Adrenal gland (tissue), 9 donors: ENCODE measurements at regions not wholly inside any gene's neighbourhood (a gene's known extent, or its start where the extent isn't known, plus 50 kb on each side); places are given as distances from the start of the nearest gene placed in this dataset.

Experiments used
- DNase-seq, 7 donors: peaks; one replicate each; pipeline ENCODE4 v3.0.0-alpha.2; 2019 to 2020
- H3K27ac ChIP-seq, 5 donors: fragments of 200-600 bp; sonication (generic) in 4 of 5; 1 replicate in 3 of 5; 2 replicates in 2 of 5; pipeline versions ENCODE4 v1.5.1 to v1.8.0; 2016 to 2020; ENCODE audit warnings: mild to moderate bottlenecking in 1 of 5
- H3K27me3 ChIP-seq: fragments of 200-600 bp; 2 replicates; pipeline ENCODE4 v1.8.0; 2021
- H3K36me3 ChIP-seq, 2 donors: fragments of 200-600 bp; replicated peaks in 1 of 2; 1 replicate in 1 of 2; 2 replicates in 1 of 2; pipeline versions ENCODE4 v1.5.1 to v1.8.0; 2018 to 2022
- H3K4me1 ChIP-seq, 2 donors: fragments of 200-600 bp; replicated peaks in 1 of 2; 1 replicate in 1 of 2; 2 replicates in 1 of 2; pipeline versions ENCODE4 v1.5.1 to v1.8.0; 2018 to 2021
- H3K4me3 ChIP-seq, 4 donors: fragments of 200-600 bp; sonication (generic) in 3 of 4; one replicate each; pipeline ENCODE4 v1.5.1; 2016 to 2018
- H3K9me3 ChIP-seq, 3 donors: fragments of 200-600 bp; sonication (generic) in 1 of 3; replicated peaks in 1 of 3; 1 replicate in 2 of 3; 2 replicates in 1 of 3; pipeline versions ENCODE4 v1.5.1 to v1.8.0; 2016 to 2021
- POLR2A ChIP-seq, 2 donors: fragments of 450-650 bp; IDR thresholded peaks; one replicate each; pipeline ENCODE4 v1.6.1; 2017; ENCODE audit warnings: antibody characterized with exemption in 2 of 2, mild to moderate bottlenecking in 2 of 2, moderate library complexity in 1 of 2
- WGBS, 4 donors: extraction: QIAGEN DNeasy Blood & Tissue Kit in 2 of 4; methylation state at CpG; one replicate each; pipeline versions ENCODE4 v1.1.5 to v1.1.7; 2013 to 2017; 5-methylcytosine and 5-hydroxymethylcytosine counted together
- intact Hi-C, 2 donors: fragments of 100-400 bp; cut with DNase I; formaldehyde crosslinking; loops; one replicate each; pipeline versions ENCODE4 v1.14.1 to v1.15.0; 2022 to 2023
- TF ChIP-seq, protein P1 (sequence below), 6 experiments: fragments of 450-650 bp in 4 of 6; fragments of 200-600 bp in 2 of 6; sonication (generic) in 1 of 6; IDR thresholded peaks; 1 replicate in 5 of 6; 2 replicates in 1 of 6; pipeline versions ENCODE4 v1.5.1 to v1.8.0; 2016 to 2021; ENCODE audit warnings: antibody characterized with exemption in 6 of 6, mild to moderate bottlenecking in 2 of 6, moderate library complexity in 1 of 6
- donor health status: healthy with polysubstance abuse.
- donor health status: Bipolar disorder and iron deficiency.
- donor health status: DM: yes; HTN: yes; CAD: no.
- donor health status: DM: no; HTN: no; CAD: no.
- donor health status: DM: no; HTN: no; CAD: no.

DNA sequence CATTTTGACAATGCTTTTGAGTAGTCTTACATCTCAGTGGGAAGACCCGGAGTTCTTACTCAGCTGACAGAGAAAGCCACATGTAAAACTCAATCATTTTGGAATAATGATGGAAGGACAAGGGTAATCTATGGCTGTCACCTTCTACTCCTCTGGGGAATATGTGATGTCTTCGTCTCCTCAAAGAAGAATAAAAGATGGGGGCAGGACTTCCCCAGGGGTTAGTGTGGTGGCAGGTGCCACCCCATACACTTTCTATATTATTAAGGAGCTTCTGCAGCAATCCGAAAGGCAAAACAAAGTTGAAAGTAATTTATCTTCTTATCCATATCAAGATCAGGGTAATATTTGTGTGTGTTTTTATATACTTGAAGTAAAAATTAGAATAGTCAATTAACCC is 180.4 kb upstream of the TOPAZ1 start:
- intact Hi-C loops = no loop called here

DNA sequence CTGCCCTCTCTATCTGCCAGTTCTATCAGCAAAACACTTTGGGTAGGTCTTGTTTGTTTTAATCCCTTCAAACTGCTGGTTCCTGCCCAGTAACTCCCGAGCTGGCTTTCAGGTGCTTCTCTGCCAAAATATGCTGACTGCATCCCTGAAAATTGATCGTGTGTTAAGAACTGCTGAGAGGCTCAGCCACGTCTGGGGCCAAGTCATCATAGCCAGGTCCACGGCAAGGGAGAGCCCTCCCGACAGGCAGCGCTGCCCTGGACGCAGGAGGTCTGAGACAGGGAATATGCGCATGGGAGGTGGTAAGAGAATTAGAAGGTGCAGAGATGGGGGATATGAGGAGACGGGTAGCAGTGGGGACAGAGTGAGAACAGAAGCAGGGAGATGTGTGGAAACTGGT is 179.7 kb upstream of the TOPAZ1 start:
- no peaks in the 10 kb centered on the region for H3K4me1 ChIP-seq
- no peak for TF ChIP-seq POLR2A (IDR thresholded peaks at IDR 0.05)
- TF ChIP-seq, protein P1, sequence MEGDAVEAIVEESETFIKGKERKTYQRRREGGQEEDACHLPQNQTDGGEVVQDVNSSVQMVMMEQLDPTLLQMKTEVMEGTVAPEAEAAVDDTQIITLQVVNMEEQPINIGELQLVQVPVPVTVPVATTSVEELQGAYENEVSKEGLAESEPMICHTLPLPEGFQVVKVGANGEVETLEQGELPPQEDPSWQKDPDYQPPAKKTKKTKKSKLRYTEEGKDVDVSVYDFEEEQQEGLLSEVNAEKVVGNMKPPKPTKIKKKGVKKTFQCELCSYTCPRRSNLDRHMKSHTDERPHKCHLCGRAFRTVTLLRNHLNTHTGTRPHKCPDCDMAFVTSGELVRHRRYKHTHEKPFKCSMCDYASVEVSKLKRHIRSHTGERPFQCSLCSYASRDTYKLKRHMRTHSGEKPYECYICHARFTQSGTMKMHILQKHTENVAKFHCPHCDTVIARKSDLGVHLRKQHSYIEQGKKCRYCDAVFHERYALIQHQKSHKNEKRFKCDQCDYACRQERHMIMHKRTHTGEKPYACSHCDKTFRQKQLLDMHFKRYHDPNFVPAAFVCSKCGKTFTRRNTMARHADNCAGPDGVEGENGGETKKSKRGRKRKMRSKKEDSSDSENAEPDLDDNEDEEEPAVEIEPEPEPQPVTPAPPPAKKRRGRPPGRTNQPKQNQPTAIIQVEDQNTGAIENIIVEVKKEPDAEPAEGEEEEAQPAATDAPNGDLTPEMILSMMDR (IDR thresholded peaks at IDR 0.05) = no peak
- no peak overlapping the region for H3K27ac ChIP-seq
- no peak overlapping the region for H3K4me3 ChIP-seq
- H3K36me3 ChIP-seq = no peaks in the 10 kb centered on the region
- no peaks in the 10 kb centered on the region for H3K27me3 ChIP-seq
- intact Hi-C loops = no loop called here
- no peak for DNase-seq
- H3K9me3 ChIP-seq = no peaks in the 10 kb centered on the region
- 52 to 64% (median 58%) methylated on average over 9 of the region's 9 CpGs for WGBS, 4 donors

More for the DNA sequence above, 180.4 kb upstream of the TOPAZ1 start:
- Histone ChIP-seq H3K4me3 (no peak overlapping the region), H3K36me3 (no peaks in the 10 kb centered on the region), H3K4me1 (no peaks in the 10 kb centered on the region), H3K9me3 (no peaks in the 10 kb centered on the region), H3K27ac (no peak overlapping the region), H3K27me3 (no peaks in the 10 kb centered on the region)
- no peak for TF ChIP-seq POLR2A (IDR thresholded peaks at IDR 0.05)
- WGBS, 4 donors = 63 to 78% (median 66%) methylated on average over 3 of the region's 3 CpGs
- DNase-seq = no peak

DNA sequence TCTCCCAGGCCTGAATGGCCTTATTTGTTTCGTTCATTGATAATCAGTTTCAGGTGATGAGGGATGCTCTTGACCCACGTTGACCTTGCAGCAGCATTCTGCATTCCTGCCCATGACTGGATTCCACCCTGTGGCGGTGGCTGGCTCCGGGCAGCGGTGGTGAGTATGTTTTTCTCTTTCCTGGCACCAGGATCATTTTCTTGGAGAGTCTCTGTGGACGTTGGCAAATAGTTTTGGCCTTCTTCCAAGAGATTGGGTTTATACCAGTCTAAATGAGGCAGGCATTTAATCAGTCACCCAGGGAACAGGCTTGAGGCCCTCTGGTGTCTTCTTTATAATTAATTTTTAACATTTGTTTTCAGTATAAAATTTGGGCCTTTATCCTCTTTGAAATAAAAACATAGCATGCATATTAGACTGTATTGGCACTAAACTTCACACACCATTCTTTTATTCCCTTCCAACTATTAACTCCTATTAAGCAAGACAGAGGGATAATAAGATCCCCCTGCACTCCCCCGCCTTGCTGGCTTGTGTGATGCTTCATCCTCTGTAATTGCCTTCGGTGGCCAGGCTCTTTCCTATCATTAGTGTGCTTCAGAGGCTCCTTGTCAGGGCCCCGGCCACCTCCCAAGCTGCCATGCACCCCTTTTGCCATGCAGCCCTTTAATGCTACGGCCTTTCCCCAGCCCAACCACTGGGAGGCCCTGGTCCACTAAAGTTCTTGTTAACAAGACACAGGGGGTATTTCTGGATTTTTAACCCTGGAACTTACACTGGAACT is 176.2 kb upstream of the TOPAZ1 start:
- no peak overlapping the region for H3K27ac ChIP-seq
- no peaks in the 10 kb centered on the region for H3K4me1 ChIP-seq
- 53 to 64% (median 57%) methylated on average over 10 of the region's 10 CpGs for WGBS, 4 donors
- no peaks in the 10 kb centered on the region for H3K9me3 ChIP-seq
- H3K27me3 ChIP-seq = no peaks in the 10 kb centered on the region
- TF ChIP-seq, protein P1 (IDR thresholded peaks at IDR 0.05) = no peak
- TF ChIP-seq POLR2A (IDR thresholded peaks at IDR 0.05) = no peak
- H3K36me3 ChIP-seq = no peaks in the 10 kb centered on the region
- H3K4me3 ChIP-seq = no peak overlapping the region
- intact Hi-C loops = no loop called here
- peak; percentile 16 to 61 (median 50) for DNase-seq

DNA sequence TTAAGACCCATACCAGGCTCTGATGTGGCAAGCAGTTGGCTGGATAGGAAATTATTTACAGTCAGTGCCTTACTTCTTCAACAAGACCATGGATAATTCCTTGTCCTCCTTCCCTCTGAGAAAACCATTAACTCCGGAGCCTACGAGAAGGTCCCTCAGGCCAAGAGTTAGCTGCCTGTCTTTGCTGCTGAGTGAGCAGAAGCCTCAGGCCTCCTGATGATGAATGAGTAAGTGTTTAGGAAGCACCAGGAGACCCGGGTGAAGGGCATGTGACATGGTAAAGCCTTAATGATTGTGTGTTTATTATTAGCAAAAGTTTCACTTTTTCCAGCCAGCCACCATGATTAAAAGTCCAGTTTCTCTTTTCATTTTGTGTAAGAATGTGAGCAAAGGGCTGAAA is 174.9 kb upstream of the TOPAZ1 start:
- H3K27me3 ChIP-seq = no peaks in the 10 kb centered on the region
- H3K4me3 ChIP-seq = no peak overlapping the region
- no peak for DNase-seq
- 75 to 80% (median 79%) methylated on average over 3 of the region's 3 CpGs for WGBS, 4 donors
- no peak for TF ChIP-seq POLR2A (IDR thresholded peaks at IDR 0.05)
- TF ChIP-seq, protein P1 (IDR thresholded peaks at IDR 0.05) = no peak
- no peaks in the 10 kb centered on the region for H3K36me3 ChIP-seq
- no peak overlapping the region for H3K27ac ChIP-seq
- H3K9me3 ChIP-seq = no peaks in the 10 kb centered on the region
- intact Hi-C loops = no loop called here
- no peaks in the 10 kb centered on the region for H3K4me1 ChIP-seq

DNA sequence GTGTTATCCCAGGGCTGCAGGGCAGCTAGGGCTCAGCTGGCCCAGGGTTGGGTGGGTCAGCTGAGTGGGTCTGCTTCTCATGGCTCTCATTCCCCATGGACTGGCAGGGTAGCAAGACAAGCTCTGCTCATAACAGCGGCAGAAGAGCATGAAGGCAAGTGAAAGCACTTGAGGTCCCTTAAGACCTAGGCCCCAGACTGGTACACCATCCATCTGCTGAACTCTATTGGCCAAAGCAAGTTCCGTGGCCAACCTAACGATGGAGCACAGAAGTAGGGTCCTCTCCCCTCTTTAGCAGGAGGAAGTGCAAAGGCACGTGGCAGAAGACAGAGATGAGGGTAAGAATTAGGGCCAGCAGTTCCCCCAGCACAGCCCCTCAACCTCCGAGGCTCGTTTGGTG is 174.3 kb upstream of the TOPAZ1 start:
- no peak for DNase-seq
- no peak overlapping the region for H3K4me3 ChIP-seq
- intact Hi-C loops = no loop called here
- TF ChIP-seq POLR2A (IDR thresholded peaks at IDR 0.05) = no peak
- TF ChIP-seq, protein P1 (IDR thresholded peaks at IDR 0.05) = no peak
- no peaks in the 10 kb centered on the region for H3K9me3 ChIP-seq
- no peak overlapping the region for H3K27ac ChIP-seq
- no peaks in the 10 kb centered on the region for H3K4me1 ChIP-seq
- no peaks in the 10 kb centered on the region for H3K36me3 ChIP-seq
- WGBS, 4 donors = 79 to 85% (median 84%) methylated on average over 3 to 6 of the region's 6 CpGs
- no peaks in the 10 kb centered on the region for H3K27me3 ChIP-seq
